ENCODE measurements at regions not wholly inside any gene's neighbourhood (a gene's known extent, or its start where the extent isn't known, plus 50 kb on each side); places are given as distances from the start of the nearest gene placed in this dataset.
"Not testable (repeated sequence)": the region's sequence is repeated elsewhere in the genome, so short reads cannot be mapped to it uniquely, and the experiment has no call there.

- not testable (repeated sequence) for TF ChIP-seq POLR2AphosphoS5 (IDR thresholded peaks at IDR 0.05; ENCODE audit: insufficient read depth, low read depth, low read length); FOS (IDR thresholded peaks at IDR 0.05; ENCODE audit: borderline replicate concordance, insufficient read depth, low read length); POLR2A (IDR thresholded peaks at IDR 0.05; ENCODE audit: low read depth, low read length)
Measured at GRCh38 chrX:84851183-84851582, 152.5 kb upstream of the APOOL start.

Data from endothelial cell of umbilical vein (primary cell).